Pulmonary artery endothelial cell (primary cell): ENCODE measurements at regions not wholly inside any gene's neighbourhood (a gene's known extent, or its start where the extent isn't known, plus 50 kb on each side); places are given as distances from the start of the nearest gene placed in this dataset.
A peak's percentile ranks its signal among the peaks of the same experiment; 100 is the strongest.
"Not testable (repeated sequence)": the region's sequence is repeated elsewhere in the genome, so short reads cannot be mapped to it uniquely, and the experiment has no call there.

ENCODE experiments used
- DNase-seq: peaks from one replicate; pipeline ENCODE4 v3.0.0-alpha.2; 2011; ENCODE audit warnings: low read depth, low spot score

GRCh38 chr7:35853194-35853593, 52.3 kb downstream of the SEPTIN7 start:
- not testable (repeated sequence) for DNase-seq

GRCh38 chr7:35854311-35854710, 53.5 kb downstream of the SEPTIN7 start:
- no peak for DNase-seq

- no peak for DNase-seq
Measured at GRCh38 chr7:35856175-35856574, 55.3 kb downstream of the SEPTIN7 start.

GRCh38 chr7:35860664-35861063, 59.8 kb downstream of the SEPTIN7 start:
- no peak for DNase-seq

- no peak for DNase-seq
Measured at GRCh38 chr7:35865287-35865686, 64.4 kb downstream of the SEPTIN7 start.

GRCh38 chr7:35866186-35866585, 65.3 kb downstream of the SEPTIN7 start:
- no peak for DNase-seq

- not testable (repeated sequence) for DNase-seq
Measured at GRCh38 chr7:35869117-35869516, 68.3 kb downstream of the SEPTIN7 start.

GRCh38 chr7:35869810-35870209, 69.0 kb downstream of the SEPTIN7 start:
- no peak for DNase-seq

GRCh38 chr7:35871856-35872255, 71.0 kb downstream of the SEPTIN7 start:
- no peak for DNase-seq

- DNase-seq = no peak
Measured at GRCh38 chr7:35874886-35875285, 74.0 kb downstream of the SEPTIN7 start.

GRCh38 chr7:35875292-35875691, 74.4 kb downstream of the SEPTIN7 start:
- no peak for DNase-seq

- DNase-seq = no peak
Measured at GRCh38 chr7:35878351-35878750, 77.5 kb downstream of the SEPTIN7 start.

GRCh38 chr7:35887430-35887829, 86.6 kb downstream of the SEPTIN7 start:
- DNase-seq = not testable (repeated sequence)

GRCh38 chr7:35889001-35889400, 88.1 kb downstream of the SEPTIN7 start:
- no peak for DNase-seq

- no peak for DNase-seq
Measured at GRCh38 chr7:35889870-35890269, 89.0 kb downstream of the SEPTIN7 start.

GRCh38 chr7:35891004-35891830, 90.4 kb downstream of the SEPTIN7 start:
- no peak for DNase-seq

- no peak for DNase-seq
Measured at GRCh38 chr7:35893649-35894048, 92.8 kb downstream of the SEPTIN7 start.

- DNase-seq = no peak
Measured at GRCh38 chr7:35894721-35895120, 93.9 kb downstream of the SEPTIN7 start.

GRCh38 chr7:35900651-35901050, 99.8 kb downstream of the SEPTIN7 start:
- no peak for DNase-seq

- no peak for DNase-seq
Measured at GRCh38 chr7:35905555-35905954, 104.7 kb downstream of the SEPTIN7 start.

- peak; percentile 58 for DNase-seq
Measured at GRCh38 chr7:35906191-35906908, 105.5 kb downstream of the SEPTIN7 start.

- no peak for DNase-seq
Measured at GRCh38 chr7:35908331-35909216, 107.7 kb downstream of the SEPTIN7 start.
